ENCODE measurements at regions not wholly inside any gene's neighbourhood (a gene's known extent, or its start where the extent isn't known, plus 50 kb on each side); places are given as distances from the start of the nearest gene placed in this dataset.

- Histone ChIP-seq H3K79me2 (ENCODE audit: insufficient read depth, low read depth, low read length) (no peaks in the 10 kb centered on the region), H3K4me3 (ENCODE audit: low read depth, low read length, poor library complexity, severe bottlenecking) (no peak overlapping the region), H2AFZ (ENCODE audit: low read length) (no peak overlapping the region), H3K36me3 (ENCODE audit: insufficient read depth, low read length) (no peaks in the 10 kb centered on the region), H3K9me2 (ENCODE audit: insufficient read depth, low read length) (no peaks in the 10 kb centered on the region), H3K9me3 (ENCODE audit: low read length) (no peaks in the 10 kb centered on the region), H3K27ac (ENCODE audit: low read depth, low read length, poor library complexity, severe bottlenecking) (no peak overlapping the region), H3K4me1 (ENCODE audit: insufficient read depth, low read length, poor library complexity, severe bottlenecking) (no peaks in the 10 kb centered on the region), H3K4me2 (ENCODE audit: low read length) (no peak overlapping the region), H4K20me1 (ENCODE audit: insufficient read depth, low read length) (no peaks in the 10 kb centered on the region)
- TF ChIP-seq CTCF (conservative IDR thresholded peaks at IDR 0.05; ENCODE audit: low read length) (no peak), EZH2phosphoT487 (IDR thresholded peaks at IDR 0.05; ENCODE audit: borderline replicate concordance, low read depth, low read length) (no peak)
- POLR2A ChIA-PET: no interaction called here
- intact Hi-C loops (cut with micrococcal nuclease; ENCODE audit: unreplicated experiment): no loop called here
- CTCF ChIA-PET (ENCODE audit: unreplicated experiment): no interaction called here
- BruUV-seq (replicated peaks): no TSS peak
- DNase-seq (ENCODE audit: low spot score): no peak
Observed at GRCh38 chr1:214165850-214166374, 115.0 kb upstream of the SMYD2 start.

GRCh38 chr1:214174508-214175199 is 106.3 kb upstream of the SMYD2 start:
- Histone ChIP-seq H3K27ac (ENCODE audit: low read depth, low read length, poor library complexity, severe bottlenecking) (no peak overlapping the region), H3K4me3 (ENCODE audit: low read depth, low read length, poor library complexity, severe bottlenecking) (no peak overlapping the region), H2AFZ (ENCODE audit: low read length) (no peak overlapping the region), H3K36me3 (ENCODE audit: insufficient read depth, low read length) (no peaks in the 10 kb centered on the region), H3K79me2 (ENCODE audit: insufficient read depth, low read depth, low read length) (no peaks in the 10 kb centered on the region), H3K4me1 (ENCODE audit: insufficient read depth, low read length, poor library complexity, severe bottlenecking) (no peaks in the 10 kb centered on the region), H4K20me1 (ENCODE audit: insufficient read depth, low read length) (no peaks in the 10 kb centered on the region), H3K4me2 (ENCODE audit: low read length) (no peak overlapping the region), H3K9me2 (ENCODE audit: insufficient read depth, low read length) (no peaks in the 10 kb centered on the region), H3K9me3 (ENCODE audit: low read length) (no peaks in the 10 kb centered on the region)
- ChIA-PET CTCF (ENCODE audit: unreplicated experiment) (no interaction called here), POLR2A (interaction anchor here (0.5 to 1.5 kb wide), 4 partner anchors 10 to 351 kb away, joined by 3 to 5 read pairs (median 4); no protein-coding TSS in a partner anchor)
- intact Hi-C loops (cut with micrococcal nuclease; ENCODE audit: unreplicated experiment): no loop called here
- no TSS peak for BruUV-seq (replicated peaks)
- TF ChIP-seq EZH2phosphoT487 (IDR thresholded peaks at IDR 0.05; ENCODE audit: borderline replicate concordance, low read depth, low read length) (no peak), CTCF (conservative IDR thresholded peaks at IDR 0.05; ENCODE audit: low read length) (no peak)
- DNase-seq (ENCODE audit: low spot score): no peak

- no peaks in the 10 kb centered on the region for H4K20me1 ChIP-seq (ENCODE audit: insufficient read depth, low read length)
- no peaks in the 10 kb centered on the region for H3K9me2 ChIP-seq (ENCODE audit: insufficient read depth, low read length)
- no TSS peak for BruUV-seq (replicated peaks)
- intact Hi-C loops (cut with micrococcal nuclease; ENCODE audit: unreplicated experiment): no loop called here
- no peak for DNase-seq (ENCODE audit: low spot score)
- no peaks in the 10 kb centered on the region for H3K79me2 ChIP-seq (ENCODE audit: insufficient read depth, low read depth, low read length)
- no peak overlapping the region for H3K4me2 ChIP-seq (ENCODE audit: low read length)
- H3K9me3 ChIP-seq (ENCODE audit: low read length): no peaks in the 10 kb centered on the region
- no peak for TF ChIP-seq EZH2phosphoT487 (IDR thresholded peaks at IDR 0.05; ENCODE audit: borderline replicate concordance, low read depth, low read length)
- TF ChIP-seq CTCF (conservative IDR thresholded peaks at IDR 0.05; ENCODE audit: low read length): no peak
- H3K4me1 ChIP-seq (ENCODE audit: insufficient read depth, low read length, poor library complexity, severe bottlenecking): no peaks in the 10 kb centered on the region
- CTCF ChIA-PET (ENCODE audit: unreplicated experiment): no interaction called here
- POLR2A ChIA-PET: no interaction called here
- H3K27ac ChIP-seq (ENCODE audit: low read depth, low read length, poor library complexity, severe bottlenecking): no peak overlapping the region
- H3K4me3 ChIP-seq (ENCODE audit: low read depth, low read length, poor library complexity, severe bottlenecking): no peak overlapping the region
- H2AFZ ChIP-seq (ENCODE audit: low read length): no peak overlapping the region
- no peaks in the 10 kb centered on the region for H3K36me3 ChIP-seq (ENCODE audit: insufficient read depth, low read length)
Observed at GRCh38 chr1:214178102-214178501, 102.9 kb upstream of the SMYD2 start.

Measured in OCI-LY7 (cell line).